ENCODE measurements at regions not wholly inside any gene's neighbourhood (a gene's known extent, or its start where the extent isn't known, plus 50 kb on each side); places are given as distances from the start of the nearest gene placed in this dataset.

DNA sequence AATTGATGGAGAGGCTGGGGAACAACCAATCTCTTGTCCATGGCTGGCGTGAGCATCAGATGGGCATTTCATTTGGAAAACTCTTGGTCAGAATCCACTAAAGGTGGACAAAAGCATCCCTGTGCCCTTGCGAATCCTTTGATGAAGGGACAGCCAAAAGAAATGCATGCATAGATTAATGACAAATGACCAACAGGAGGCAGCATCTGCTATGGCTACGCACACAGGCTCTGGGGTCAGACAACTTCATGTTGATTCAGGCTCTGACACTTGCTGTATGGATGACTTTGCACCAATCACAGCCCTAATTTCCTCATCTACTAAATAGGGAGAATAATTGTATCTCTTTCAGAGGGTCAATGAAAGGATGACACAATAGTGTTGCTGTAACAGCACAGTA, 117.5 kb downstream of the ASCL4 start:
- DNase-seq (ENCODE audit: low spot score) = peak; percentile 17

DNA sequence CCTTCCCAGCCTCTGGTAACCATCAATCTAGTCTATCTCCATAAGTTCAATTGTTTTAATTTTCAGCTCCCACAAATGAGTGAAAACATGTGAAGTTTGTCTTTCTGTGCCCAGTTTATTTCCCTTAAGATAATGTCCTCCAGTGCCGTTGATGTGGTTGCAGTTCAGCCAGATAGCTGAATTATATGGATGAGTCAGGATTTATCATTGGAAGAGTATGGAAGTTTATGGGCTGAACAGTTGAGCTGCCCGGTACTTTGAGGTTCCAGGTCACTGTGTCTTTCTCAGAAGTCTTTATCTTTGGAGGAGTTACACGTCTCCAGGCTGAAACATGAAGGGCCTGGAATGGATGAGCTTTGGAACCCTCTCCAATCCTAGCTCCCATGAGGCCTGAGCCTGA, 120.1 kb downstream of the ASCL4 start:
- DNase-seq (ENCODE audit: low spot score) = no peak

DNA sequence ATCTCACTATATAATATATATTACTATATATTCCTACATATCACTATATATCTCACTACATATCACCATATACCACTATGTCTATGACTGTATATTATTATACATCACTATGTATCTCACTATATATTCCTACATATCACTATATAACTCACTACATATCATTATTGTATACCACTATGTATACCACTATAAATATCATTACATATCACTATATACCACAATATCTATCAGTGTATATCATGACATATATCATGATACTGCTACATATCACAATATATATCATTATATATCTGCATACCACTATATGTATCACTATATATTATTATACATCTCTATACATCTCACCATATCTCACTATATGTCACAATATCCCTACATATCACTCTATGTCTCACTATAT, 121.5 kb downstream of the ASCL4 start:
- no peak for DNase-seq (ENCODE audit: low spot score)

DNA sequence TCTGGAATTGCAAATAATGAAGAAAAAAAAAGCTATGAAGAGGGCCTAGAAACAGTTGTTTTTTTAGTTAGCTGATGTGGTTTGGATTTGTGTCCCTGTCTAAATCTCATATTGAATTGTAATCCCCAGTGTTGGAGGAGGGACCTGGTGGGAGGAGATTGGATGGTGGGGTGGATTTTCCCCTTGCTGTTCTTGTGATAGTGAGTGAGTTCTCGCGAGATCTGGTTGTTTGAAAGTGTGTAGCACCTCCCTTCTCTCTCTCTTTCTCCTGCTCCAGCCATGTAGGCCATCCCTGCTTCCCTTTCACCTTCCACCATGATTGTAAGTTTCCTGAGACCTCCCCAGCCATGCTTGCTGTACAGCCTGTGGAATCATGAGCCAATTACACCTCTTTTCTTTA, 126.1 kb downstream of the ASCL4 start:
- DNase-seq (ENCODE audit: low spot score) = no peak

DNA sequence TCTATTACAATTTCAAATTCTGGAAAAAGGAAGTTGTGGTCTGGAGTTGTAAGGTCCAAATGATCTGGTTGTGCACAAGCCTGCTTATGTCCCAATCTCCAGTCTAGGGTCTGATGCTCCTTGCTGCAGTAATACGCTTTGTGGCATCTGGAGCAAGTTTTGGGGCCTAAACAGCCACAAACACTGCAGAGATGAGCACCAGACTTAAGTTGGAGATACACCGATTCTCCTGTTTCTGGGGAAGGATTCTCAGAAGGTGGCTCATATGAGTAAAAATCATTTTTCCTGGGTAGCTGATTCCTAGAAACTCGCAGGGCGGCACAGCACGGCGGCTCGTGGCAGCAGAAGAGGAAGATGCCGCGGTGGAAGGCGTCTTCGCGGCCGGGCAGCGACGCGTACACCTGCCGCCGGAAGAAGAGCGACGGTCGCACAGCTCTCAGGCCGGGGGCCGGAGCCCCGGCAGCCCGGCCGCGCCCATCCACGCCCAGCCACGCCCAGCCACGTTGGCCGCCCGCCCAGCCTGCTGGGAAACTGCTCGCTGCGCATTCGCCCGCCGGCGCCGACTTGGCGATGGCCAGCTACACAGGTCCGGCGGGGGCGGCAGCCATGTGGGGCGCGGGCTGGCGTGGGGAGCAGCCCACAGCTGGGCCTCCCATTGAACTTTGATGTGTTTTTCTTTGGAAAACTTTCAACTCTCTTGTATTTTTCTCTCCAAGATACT, 129.0 kb downstream of the ASCL4 start:
- peak; percentile 74 for DNase-seq (ENCODE audit: low spot score)

DNA sequence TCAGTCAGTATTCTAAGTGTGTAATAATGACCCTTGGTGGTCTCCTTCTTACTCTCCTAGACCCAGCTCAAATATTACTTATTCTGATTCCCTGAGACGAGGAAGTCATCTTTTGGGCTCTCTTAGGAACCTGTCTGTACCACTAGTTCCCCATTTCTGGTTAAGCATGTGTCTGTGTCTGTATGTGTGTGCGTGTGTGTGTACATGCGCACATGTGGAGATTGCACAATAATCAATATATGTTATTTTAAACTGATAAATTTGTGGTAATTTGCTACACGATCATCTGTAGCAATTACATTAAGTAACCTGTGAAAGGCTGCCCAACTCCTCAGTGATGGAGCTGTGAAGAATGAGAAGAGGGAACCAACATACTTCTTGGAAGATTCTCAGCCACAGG, 132.2 kb downstream of the ASCL4 start:
- DNase-seq (ENCODE audit: low spot score) = no peak

DNA sequence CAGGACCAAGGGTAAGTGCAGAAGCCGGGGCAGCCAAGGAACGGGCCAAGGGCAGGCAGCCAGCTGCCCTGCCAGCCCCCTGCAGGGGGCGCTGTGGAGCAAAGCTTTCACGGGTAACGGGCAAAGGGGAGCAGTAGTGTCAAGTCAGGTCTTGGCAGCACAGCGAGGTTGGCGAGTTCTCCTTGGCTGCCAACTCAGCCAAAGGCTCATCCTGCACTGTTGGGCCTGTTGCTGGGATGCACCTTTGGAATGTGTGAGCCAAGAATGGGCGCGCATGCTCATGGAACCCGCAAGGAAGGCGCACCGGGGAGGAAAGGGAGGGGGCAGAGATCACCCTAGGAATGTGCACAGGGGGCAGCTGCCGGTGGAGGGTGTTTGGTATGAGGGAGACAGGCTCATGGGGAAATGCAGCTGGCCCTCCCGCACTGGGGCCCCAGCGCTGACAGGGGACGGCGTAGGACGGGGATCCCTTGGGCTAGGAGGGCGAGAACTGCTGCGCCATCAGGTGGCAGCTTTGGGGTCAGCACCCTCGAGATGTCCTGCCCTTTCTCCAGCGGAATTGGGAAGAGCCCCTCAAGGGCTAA, 138.0 kb downstream of the ASCL4 start:
- peak; percentile 73 for DNase-seq (ENCODE audit: low spot score)

DNA sequence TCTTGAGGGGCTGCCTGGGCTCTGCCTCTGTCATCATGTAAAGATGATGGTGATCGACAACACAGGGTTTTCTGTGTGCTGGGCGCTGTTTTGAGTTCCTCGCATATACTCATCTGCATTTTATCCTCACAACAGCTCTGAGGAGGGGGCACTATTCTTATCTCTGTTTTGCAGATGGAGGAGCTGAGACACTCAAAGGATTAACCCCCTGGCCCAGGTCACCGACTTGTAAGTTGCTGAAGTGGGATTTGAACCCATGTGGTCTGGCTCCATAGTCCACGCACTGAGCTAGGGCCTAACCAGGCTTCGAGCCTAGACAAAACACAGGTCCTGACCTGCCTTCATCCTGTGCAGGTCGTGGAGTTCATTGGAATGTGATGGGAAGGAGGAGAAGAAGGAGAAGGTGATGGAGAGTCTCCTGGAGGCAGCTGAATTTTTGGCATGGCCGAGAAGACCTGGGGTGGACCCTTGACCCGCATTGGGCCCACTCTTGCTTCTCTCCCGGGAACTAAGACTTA, 140.0 kb downstream of the ASCL4 start:
- DNase-seq (ENCODE audit: low spot score) = no peak

DNA sequence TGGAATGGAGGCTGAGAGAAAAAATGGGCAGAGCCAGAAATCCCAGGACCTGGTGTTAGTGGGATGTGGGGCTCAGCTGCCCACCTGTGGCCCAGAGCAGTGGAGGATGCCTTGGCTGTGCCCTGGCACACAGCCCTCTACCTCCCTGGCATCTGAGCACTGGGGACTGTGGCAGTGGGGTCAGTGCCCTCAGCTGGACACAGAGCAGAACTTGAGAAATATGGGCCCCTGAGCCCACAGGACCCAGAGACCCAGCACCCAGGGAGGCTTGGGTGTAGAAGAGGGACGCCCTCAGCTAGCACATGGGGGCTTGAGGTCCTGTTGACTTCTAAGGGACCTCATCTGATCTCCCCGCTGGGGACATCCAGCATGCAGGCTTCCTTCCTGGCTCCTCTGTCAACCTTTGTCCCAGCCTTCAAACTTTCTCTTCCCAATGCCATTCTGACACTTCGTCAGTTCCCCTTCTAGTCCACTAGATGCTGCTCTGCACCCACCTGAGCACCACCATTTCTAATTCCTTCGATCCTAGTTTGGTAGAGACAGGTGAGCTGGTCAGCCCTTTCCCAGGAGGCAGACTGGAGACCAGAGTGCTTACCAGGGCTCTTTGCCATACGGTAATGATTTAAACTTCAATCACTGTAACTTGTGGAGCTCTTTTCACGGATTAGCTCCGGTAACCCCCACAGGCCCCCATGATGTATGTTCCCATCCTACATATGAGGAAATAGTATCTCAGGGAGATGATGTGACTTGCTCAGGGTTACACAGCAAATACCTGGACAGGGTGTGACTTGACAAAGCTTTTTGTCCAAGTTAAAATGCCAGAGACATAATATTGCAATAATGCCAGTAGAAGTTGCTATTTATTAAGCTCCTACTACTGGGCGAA, 143.7 kb downstream of the ASCL4 start:
- no peak for DNase-seq (ENCODE audit: low spot score)

DNA sequence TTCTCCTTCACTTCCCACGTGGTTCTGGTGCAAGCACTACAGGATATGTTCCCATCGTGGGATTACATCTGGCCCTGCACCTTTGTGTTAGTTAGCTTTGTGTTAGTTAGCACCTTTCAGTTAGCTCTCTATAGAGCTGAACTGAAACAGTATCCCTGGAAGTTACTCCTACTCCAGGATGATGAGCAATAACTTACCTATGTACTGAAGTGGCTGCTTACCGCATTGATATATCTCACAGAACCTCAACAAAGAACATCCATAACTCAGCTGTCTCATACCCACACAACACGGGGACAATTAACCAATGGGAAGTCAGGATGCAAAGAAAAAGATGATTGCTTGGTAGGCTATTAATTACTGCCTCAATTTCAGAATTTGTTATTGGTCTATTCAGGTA, 146.6 kb downstream of the ASCL4 start:
- no peak for DNase-seq (ENCODE audit: low spot score)

DNA sequence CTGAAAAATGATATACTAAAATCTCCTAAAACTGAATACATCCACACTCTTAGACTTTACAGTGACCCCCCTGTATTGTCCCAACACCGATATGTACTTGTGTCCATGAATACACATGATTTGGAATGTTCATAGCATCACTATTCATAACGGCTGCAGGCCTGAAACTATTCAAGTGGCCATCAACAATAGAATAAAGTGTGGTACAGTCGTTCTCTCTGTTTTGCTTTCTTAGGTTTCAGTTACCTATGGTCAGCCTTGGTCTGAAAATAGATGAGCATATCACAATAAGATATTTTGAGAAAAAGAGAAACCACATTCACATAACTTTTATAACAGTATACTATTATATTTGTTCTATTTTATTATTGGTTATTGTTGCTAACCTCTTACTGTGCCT, 150.6 kb downstream of the ASCL4 start:
- no peak for DNase-seq (ENCODE audit: low spot score)

DNA sequence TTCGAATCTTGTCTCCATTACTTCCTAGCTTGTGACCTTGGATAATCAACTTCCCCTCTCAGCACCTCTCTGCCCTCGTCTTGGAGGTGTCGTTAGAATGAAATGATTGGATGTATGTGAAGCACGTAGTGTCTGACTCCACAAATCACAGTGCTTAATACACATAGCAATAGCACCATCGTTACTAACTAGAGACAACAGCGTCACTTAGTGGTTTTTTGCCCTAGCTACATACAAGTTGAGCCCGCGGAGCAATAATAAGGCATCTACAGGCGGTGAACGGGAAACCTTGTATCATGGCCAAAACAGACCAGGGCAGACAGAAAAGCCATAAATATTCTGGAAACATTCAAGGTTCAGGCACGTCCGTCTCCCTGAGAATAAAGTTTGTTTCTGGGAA, 154.9 kb downstream of the ASCL4 start:
- DNase-seq (ENCODE audit: low spot score) = peak; percentile 6

DNA sequence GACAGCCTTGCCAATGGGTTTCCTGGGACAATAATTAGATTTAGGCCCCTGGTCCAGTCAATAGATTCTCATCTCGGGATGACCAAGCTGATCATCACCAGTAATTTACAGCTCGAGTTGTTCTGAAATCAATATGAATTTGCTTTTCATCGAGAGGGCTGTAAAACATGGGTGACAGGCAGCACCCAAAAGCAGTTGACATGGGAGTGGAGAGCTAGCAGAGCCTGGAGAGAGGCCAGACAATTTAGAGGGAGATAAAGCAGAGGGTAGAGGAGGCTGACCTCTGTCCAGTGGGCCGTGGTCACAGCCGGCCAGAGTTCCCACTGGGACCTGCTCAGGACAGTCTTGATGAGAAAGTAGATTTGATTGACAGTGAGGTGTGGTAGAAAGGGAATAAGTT, 157.3 kb downstream of the ASCL4 start:
- DNase-seq (ENCODE audit: low spot score) = no peak

DNA sequence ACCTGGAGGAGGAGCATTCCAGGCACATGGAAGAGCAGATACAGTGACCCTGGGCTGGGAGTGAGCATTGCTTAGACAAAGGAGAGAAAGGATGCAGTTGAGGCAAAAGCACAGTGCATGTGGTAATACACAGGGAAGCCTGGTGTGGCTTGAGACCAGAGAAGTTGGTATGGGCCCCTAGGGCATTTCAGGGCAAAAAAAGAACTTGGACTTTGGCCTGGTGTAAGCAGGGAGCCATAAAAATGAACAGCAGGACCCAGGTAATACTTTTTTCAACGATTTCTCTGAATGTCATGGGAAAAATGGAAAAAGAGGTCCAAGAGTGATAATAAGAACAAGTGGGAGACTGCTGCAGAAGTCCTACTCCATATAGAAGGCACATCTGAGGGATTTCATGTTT, 163.9 kb downstream of the ASCL4 start:
- DNase-seq (ENCODE audit: low spot score) = no peak

DNA sequence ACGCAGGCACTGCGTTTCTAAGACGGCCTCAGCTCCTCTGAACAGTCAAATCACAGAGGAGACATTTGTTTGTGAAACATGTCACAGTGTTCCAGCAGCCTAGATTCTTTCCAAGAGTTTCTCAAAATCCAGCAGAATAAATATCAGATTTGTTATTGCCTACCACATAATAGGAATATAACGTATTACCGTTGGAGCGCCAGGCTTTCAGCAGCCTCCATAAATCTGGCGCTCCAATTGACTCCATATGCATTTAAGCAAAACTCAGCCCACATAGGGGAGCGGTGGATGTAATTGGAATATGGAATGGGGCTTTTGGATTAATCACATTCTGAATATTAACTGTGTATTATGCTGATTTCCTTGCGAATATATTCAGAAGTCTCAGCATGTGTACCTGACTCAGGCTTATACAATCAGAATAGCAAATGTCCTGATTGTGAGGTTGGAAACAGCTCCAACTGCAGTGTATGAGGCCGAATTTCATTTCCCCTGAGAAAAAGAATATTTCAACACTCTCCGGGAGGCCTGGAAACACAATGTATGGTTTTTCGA, 174.0 kb downstream of the ASCL4 start:
- DNase-seq (ENCODE audit: low spot score) = no peak

DNA sequence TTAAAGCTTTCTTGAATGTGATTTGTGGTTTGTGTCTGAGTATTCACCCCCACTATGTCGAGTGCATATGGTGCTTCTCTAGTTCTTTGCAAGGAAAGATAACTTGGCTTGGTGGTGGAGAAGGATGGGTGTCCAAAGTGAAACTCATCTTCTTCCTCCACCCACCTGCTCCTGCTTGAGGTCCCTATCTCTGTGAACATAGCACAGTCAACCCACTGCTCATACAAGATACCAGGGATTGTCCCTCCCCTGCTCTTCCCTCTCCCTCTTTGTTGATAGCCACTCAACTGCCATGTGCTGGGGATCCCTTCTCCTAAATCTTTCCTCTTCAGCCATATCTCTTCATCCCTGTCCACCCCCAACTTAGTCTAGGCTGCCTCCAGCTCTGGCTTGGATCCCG, 176.5 kb downstream of the ASCL4 start:
- DNase-seq (ENCODE audit: low spot score) = no peak

DNA sequence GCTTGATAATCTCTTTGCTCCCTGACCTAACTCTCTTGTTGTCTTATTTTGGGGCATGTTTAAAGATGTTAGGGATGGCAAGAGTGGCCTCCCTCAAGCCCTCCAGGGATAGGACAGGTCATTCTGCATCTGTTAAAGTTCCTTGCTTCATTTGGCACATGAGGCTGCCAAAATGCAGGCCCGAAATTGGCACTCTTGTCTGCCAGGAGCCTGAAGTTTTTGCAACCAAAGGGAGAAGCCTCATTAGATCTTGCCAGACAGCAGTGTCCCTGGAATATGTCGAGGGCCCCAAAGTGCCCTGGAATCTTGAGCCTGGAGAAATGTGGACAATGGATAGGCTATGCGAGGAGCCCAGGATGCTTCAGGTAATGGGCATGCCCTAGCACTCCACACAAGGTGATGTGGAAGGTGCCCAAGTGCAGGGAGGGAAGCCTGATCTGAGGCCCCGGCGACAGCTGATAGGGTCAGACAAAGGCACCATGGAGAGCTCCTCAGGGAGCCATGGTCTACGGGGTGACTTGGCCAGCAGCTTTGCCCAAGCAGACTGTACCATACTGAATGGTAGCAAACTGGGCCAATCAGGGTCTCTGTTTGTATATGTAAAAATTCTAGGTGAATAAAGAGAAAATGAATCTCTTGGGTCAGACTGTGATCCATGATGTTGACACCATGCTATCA, 173.0 kb upstream of the WSCD2 start:
- DNase-seq (ENCODE audit: low spot score) = no peak

DNA sequence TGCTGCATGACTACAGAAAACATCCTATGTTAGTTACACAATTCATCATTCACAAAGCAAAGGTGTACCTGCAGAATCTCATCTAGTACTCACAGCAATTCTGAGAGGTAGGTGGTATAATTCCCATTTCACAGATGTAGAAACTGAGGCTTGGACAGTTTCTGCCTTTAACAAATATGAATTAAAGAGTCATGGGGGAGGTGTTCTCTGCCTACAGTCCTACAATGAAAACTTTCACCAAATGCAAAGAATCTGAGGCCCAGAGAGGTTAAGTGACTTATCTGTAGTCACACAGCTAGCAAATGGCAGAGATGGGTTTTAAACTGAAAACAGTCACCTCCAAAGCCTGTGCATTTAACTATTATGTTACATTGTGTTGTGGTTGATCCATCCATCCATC, 171.6 kb upstream of the WSCD2 start:
- DNase-seq (ENCODE audit: low spot score) = no peak

DNA sequence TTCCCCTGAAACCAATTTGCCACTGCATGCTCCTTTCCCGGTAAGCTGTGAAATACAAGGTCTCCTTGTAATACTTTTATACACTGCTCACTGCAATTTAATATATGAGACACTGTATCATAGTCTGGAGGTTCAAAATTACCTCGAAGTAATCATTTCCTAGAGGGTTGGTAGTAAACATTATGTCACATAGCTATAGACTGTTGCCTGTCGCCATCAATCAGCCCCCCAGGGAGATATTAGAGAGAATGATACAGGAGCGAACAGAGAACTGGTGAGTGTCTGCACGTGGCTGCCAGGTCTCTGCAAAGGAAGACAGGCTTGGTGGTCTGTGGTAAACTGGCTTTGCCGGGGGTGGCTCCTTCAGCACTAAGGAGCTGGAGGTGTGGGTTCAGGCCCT, 165.5 kb upstream of the WSCD2 start:
- no peak for DNase-seq (ENCODE audit: low spot score)

DNA sequence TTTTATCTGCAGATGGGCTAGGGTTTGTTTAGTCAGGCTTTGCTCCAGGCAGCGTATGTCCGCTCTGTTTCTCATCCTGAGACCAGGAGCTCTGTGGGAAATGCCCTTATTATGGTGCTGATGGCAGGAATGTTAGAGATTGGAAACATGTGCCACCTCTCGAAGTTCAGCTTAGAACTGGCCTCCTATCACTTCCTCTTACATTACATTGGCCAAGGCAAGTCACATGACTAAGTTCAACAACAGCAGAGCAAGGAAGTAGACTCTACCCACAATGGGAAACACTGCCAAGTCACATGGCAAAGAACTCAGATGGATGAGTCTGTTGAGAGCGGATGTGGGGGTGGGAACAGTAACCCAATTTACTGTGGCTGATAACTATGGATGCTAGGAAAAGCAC, 161.9 kb upstream of the WSCD2 start:
- no peak for DNase-seq (ENCODE audit: low spot score)

DNA sequence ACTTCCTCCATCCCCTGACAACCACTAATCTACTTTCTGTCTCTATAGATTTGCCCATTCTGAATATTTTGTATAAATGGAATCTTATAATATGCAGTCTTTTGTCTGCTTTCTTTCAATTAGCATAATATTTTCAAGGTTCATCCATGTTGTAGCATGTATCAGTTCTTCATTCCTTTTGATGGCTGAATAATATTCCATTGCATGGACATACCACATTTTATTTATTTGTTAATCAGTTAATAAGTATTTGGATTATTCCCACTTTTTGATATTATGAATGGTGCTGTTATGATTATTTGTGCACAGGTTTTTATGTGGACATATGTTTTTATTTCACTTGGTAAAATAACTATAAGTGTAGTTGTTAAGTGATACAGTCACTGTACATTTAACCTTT, 155.1 kb upstream of the WSCD2 start:
- no peak for DNase-seq (ENCODE audit: low spot score)

DNA sequence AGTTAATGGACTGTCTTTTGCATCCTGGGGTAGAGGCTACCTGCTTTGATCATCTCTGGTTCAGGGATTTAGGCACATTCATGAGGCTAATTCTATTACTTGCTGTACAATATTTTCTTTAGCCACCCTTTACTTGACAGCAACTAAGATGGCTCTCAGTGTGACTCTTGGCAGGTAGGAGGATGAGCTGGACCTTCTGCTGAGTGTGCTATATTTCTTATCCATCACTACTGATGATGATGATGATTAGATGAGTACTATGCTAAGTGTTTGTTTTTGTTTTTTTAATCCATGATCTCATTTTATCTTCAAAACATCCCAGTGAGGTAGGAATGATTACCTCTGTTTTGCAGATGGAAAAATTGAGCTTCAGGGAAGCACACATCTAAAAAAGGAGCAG, 152.8 kb upstream of the WSCD2 start:
- DNase-seq (ENCODE audit: low spot score) = no peak
